ENCODE measurements at regions not wholly inside any gene's neighbourhood (a gene's known extent, or its start where the extent isn't known, plus 50 kb on each side); places are given as distances from the start of the nearest gene placed in this dataset.

DNA sequence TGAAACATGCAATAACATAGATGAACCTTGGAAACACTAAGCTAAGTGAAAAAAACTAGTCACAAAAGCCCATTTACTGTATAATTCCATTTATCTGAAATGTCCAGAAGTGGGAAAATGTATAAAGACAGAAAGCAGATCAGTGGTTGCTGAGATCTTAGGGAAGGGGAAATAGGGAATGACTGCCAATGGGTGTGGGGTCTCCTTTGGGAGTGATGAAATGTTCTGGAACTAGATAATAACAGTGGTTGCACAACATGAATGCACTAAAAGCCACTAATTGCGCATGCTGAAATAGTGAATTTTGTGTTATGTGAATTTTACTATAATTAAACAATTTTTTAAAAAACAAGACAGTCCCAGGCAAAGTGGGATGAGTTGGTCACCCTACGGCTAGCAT, 472.8 kb downstream of the CCDC171 start:
- DNase-seq: no peak

DNA sequence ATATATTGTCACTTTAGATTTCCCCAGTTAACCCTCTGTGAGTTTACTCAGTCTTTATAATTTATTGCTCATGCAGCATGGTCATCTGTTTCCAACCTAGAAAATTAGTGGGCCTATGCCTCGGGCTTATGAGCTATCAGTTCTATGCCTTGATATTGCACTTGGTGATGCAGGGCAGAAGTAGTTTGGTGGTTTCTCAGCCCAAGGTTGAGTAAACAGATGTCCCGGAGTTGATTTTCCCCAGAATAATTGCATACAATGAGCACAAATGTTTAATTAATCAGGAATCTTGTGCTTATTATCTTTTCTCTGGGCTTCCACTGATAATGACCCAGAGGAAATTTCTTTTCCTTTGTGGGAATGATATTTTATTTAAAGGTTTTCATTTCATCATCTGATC, 474.0 kb downstream of the CCDC171 start:
- no peak for DNase-seq

DNA sequence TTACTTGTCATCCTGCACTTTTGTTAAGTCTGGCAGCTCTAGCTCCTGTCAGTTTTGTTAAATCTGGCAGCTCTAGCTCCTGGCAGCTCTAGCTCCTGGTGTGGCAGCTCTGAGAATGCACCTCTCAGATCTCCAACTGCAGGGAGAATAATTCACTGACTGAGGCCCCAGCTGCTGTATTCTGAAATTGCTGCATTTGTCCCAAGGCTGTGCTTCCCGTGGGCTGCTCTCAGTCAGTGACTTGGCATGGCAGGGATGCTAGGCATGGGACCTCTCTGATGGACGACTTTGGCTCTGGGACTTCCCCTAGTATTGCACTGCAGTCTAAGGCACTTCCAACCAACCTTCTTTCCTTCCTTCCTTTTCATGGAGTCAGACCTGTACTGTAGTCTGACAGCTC, 475.7 kb downstream of the CCDC171 start:
- no peak for DNase-seq

DNA sequence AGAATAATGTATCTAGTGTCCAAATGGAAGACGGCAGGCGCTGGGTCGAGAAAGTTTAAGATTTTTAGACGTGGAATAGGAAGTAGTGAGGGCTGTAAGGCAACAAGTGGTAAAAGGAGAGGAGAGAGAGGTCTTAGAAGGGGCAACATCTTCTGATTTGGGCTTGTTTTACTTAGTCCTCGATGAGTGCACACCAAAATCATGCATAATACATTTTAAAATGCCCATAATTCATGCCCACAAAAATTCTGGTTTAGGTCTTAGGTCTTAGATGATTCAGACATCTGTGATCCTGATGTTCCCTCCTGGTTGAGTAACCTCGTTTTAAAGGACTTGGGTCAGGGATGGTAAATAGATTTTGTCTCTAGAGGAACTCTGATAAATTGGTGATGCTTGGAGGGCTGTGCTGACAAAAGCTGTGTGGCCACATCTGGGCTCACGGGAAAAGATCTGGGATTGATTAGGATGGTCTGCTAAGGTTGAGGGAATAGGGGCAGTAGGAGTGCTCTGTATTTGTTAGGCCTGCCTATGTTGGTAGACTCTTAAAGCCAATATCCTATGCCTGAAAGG, 476.3 kb downstream of the CCDC171 start:
- no peak for DNase-seq

DNA sequence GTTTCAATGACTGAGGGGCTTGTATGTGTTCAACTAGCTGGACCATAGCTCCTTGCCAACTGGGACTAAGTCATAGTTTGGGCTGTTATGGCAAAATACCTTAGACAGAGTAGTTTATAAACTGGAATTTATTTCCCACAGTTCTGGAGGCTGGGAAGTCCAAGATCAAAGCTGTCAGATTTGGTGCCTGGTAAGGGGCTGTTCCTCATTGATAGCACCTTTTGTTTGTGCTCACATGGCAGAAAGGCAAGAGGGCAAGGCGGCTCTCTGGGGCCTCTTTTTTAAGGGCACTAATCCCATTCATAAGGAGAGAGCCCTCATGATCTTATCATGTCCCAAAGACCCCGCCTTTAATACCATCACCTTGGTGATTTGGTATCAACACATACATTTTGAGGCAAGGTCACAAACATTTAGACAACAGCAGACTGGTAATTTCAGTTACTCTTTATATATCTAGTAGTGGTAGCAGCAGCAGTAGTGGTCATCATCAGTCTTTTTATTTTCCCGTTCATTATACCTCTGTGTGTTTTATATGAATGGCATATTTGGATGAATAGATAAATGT, 477.0 kb downstream of the CCDC171 start:
- no peak for DNase-seq

DNA sequence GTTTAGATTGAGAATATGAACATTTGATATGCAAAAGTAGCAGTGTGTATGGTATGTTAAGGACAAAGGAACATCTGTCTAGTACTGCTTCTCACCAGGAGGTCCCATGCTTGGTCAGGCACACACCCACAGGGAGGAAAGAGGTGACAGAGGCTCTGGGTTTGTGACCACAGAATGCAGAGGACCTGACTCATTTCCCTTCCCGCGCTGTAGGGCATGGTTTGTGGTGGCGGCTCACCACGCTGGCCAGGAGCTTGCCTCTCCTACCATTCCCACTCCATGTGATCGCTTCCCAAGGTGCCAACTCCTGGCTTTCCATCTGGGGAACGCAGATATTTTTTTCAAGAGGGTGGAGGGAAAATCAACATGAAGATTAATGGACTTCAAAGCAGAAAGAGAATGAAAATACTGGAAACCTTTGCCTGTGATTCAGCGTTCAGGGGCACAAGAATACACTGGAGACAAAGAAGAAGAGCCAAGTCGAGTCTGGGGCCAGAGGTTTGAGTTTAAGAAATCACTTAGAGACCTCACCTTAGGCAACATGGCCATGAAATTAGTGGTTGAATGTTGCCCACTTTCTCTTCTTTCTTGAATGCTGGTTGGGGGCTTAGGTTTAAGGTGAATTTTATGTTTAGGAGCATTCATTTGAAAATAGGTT, 477.8 kb downstream of the CCDC171 start:
- peak; percentile 60 for DNase-seq

DNA sequence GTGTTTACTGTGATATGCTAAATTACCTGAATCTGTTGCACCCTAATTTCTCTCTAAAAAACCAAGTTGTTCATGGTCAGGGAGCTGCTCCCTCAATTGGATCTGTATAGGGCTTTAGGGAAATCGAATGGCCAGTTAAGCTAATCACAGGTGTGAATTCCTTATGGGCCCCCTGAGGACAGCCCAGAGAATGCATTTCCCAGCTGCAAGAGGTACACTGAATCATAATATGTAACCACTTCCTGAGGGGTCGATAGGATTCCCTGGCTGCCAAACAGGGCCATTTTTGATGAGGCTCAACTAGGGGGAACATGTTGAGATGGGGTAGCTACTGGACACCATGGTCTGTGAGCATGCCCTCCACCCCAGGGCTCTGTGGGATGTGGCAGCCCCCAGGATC, 478.6 kb downstream of the CCDC171 start:
- no peak for DNase-seq

DNA sequence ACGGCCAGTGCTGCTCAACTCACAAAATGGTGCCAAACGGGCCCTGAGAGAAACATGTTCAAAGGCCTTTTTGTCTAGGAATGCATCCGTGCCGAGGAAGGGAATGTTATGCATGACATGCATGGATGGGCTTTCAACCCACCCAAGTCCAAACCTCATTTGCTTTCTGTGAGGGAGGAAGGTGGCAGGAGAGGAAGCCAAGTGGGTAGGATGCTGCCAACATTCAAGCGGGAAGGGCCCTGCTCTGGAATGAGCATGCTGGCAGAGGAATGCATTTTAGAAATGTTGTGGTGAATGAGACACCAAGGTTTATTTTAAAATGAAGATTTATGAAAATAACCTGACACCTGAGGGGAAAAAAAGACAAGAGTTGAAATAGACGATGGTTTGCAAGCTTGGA, 479.1 kb downstream of the CCDC171 start:
- DNase-seq: no peak

DNA sequence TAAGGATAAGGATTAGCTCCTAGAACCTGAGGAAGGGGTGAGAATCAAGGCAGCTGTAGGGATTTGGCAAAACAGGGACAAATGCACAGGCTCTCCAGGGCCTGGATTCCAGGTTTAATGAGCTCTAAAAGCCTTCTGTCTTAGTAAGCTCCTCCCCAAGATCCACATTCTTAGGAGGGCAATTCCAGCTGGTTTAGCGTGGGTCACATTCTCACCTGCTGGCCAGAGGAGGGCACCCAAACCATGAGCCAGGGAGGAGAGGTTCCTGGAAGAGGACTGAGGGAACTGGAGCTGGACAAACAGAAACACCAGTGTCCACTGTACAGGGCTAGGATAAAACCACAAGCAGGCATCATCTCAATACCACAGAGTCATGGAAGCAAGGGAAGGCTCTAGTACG, 480.0 kb downstream of the CCDC171 start:
- DNase-seq: no peak

DNA sequence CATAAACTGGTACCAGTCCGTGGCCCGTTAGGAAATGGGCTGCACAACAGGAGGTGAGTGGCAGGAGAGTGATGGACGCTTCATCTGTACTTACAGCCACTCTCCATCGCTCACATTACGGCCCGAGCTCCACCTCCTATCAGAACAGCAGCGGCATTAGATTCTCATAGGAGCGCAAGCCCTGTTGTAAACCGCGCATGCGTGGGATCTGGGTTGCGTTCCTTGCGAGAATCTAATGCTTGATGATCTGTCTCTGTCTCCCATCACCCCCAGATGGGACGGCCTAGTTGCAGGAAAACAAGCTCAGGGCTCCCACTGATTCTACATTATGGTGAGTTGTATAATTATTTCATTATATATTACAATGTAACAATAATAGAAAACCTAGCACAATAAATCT, 480.4 kb downstream of the CCDC171 start:
- no peak for DNase-seq

DNA sequence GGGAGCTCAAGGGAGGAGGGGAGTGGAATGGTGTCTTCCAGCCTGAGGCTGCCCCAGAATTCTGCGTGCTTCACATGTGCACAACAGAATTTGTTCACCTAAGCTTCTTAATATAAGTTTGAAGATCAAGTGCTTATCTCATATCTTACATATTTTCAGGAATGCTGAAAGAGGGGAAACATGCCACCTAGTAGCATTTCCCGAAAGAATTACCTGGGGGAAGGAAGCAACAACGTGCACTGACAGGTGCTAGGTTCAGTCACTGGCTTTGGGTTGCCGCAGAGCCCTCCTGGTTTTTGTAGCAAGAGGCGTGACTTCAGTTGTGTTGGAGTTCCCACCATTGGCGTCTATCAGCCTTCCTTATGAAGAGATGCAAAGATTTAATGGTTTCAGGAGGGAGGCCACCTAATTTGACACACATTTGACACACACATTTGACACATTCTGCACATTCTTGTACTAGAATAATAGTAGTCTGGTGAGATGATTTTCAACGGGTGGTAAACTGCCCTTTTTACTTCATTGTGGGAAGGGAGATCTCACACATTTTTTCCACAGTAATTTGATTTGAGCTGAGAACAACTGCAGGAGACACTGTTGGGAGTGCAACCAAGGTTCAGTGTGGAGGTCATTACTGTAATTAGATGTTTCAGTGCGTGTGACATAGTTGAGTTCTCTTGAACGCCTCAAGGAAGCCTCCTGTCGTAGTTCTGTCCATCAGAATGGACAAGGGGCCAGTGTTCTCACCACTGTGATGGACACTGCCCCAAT, 481.3 kb downstream of the CCDC171 start:
- DNase-seq: no peak

DNA sequence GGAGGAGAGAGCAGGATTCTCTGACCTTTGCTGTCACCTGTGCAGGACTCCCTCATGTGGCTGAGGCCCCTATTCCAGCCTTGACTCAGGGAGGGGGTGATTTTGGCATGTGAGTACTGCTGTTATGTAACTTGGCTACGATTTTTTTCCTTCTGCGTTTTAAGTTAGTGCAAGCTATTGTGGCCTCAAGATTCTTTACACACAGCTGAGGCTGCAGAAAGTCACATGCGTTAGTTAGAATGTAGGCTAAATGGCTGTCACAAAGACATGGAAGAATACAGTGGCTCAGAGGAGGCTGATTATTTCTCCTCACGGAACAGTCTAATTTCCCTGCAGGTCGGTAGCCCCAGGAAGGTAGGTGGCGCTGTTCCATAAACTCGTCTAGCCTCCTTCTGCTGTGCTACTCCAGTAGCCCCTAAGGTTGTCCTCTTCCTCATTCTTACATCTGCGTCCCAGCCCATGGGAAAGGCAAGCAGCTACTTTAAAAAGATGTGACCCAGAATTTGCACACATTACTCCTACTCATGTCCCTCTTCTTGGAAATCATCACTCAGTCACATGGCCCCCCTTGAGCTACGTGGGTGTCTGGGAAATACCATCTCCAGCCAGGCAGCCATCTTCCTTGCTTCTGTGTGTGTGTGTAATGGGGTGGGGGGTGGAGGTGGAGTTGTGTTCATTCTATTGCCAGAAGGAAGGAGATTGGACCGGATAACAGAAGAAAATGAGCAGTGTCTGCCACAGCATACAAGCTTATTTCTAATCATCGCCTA, 486.6 kb downstream of the CCDC171 start:
- DNase-seq: peak; percentile 42

DNA sequence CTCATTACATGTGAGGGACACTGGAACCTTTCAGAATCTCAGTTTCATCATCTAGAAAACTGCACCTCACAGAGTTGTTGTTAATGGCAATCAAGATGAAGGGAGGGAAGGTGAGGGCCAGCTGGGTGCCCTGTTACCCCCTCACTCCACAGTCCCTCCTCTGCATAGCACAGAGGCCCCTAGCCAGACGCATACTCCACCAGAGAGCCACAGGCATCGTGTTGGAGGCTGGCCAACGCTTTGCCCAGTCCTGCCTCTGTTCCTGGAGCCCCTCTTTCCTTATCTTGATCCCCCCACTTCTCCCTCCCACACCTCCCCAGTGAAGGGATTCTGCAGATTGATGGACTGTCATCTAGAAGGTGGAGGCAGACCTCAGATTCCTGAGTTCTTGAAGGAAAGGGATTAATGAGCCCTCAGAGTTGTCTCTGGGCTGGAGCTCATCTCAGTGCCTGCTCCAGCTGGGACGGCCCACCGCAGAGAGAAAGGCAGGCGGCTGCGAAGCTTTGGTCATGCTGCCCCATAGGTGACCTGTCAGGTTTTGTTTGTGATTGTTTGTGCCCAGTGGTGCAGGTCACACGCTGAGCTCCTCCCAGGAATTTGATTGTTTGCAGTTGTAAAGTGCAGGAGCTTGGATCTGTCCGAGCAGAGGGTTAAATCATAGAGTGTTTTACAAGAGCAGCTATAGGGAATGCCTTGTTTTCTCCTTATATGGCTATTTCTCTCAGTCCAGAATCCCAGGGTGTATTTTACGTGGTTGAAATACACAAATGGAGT, 487.3 kb downstream of the CCDC171 start:
- DNase-seq: no peak

DNA sequence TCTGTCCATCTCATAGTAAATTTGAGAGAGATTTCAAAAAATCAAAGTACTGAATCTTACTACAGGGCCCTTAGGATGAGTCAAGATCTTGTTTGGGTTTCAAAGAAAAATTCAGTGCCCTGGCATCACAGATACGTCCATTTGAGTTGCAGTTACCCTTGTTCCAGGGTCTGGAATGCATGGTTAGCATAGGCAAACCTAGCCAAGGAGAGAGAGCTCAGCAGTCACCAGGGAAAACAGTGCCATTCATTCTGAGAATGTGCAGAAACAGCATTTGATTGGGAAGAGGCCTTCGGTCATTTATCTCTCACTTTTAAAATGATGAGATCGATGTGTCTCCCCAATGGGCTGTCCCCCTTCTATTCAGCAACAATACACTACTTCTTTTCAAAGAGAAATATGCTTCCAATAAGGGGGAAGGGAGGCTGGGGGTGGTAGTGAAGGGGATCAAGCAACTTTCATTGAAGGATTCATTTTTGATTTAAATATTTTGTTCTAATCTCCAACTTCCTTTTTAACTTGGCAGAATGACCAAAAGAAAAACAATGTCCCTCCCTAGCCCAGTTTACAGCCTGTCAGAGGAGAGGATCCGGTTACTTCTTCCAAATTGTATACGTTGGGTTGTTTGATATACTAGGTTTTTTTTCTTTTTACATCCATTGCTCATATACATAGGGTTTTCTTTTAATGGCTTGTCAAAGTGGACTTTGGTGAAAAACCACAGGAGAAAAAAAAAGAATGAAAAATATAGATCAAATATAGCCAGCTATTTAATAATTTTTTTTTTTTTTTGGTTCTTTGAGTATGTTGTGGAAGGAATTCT, 491.1 kb downstream of the CCDC171 start:
- no peak for DNase-seq

DNA sequence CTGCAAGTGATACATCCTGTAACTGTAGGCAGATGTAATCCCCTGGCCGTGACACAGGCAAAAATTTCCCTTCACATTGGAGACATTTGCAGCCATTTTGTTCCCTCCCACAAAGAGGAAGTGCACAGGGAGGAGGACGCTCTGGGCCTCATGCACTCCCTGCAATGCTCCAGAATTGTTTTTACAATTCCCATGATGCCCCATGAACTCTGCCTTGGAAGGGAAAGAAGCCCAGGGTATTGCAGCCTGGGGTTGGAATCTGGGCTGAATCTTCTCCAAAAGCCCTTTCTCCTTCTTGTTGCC, 491.7 kb downstream of the CCDC171 start:
- DNase-seq: no peak

DNA sequence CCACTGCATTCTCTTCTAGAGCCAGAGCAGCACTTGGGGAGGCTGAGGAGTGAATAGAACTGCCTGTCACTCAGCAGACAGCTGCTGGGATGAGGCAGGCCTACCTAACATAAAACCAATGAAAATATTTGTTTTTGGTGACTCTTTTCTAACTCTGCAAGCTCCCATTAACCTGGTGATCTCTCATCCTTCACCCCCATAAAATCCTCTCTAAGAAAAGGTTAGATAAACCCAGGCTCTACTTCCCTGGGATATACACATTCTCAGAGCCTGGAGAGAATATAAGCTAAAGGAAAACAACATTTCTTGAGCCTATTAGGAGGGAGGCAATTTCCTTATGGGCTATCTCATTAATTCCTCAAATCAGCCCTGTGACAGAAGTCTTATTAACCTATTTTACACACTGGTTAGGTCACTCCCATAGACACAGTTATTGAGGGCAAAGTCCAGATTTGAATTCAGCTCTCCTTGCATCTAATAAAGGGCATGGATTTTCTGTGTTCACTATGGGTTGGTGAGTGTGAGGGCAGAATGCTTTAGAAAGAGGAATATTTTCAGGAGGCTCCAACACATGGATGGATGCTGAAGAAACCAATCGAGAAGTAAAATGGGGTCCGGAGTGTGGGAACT, 492.9 kb downstream of the CCDC171 start:
- no peak for DNase-seq

DNA sequence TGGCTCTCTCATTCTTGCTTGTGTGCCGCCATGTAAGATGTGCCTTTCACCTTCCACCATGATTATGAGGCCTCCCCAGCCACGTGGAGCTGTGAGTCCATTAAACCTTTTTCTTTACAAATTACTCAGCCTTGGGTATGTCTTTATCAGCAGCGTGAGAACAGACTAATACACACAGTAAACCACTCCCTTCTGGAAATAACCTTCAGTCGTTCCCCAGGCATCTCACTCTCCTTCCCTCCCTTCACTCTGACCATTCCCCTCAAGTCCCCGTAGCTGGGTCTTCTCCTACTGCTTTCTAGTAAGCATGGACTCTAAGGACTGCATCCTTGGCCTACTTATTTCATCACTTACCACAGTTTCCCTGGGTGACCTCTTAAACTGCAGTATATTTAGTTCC, 493.9 kb downstream of the CCDC171 start:
- no peak for DNase-seq

DNA sequence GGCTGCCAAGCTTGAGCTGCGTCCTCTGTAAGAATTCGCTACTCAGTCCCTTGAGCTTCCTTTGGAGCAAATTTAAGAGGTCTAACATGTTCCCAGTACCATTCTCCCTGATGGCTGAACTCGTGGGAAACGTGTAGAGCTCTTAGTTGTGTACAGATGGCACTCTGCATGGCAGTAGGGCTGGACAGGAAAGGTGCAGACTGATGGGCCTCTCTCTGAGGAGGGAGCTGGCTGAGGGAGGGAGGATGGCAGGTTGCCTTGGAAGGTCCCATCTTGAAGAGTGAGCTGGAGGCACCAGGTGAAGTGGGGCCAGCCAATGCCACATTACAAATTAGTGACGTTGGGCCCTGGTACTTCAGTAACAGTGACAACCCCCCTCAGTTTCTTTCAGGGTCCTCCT, 495.3 kb downstream of the CCDC171 start:
- no peak for DNase-seq

DNA sequence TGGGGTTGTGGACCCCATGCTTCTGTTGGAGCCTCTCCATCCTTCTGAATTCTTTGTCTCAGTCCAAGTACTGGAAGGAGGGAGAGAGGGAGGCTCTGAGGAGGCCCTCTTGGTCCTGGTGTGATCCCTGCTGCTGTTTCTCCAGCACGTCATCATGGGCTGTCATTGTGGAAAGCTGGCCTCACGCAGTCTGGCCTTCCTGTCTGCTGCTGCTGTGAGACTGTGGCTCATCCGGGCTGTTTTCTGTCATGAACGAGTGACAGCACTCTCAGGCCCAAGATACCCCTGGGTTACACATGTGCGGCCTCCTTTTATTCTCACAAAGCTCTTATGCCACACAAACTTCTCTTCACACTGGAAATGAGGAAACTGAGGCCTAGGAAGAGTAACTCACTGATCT, 499.3 kb downstream of the CCDC171 start:
- DNase-seq: no peak

DNA sequence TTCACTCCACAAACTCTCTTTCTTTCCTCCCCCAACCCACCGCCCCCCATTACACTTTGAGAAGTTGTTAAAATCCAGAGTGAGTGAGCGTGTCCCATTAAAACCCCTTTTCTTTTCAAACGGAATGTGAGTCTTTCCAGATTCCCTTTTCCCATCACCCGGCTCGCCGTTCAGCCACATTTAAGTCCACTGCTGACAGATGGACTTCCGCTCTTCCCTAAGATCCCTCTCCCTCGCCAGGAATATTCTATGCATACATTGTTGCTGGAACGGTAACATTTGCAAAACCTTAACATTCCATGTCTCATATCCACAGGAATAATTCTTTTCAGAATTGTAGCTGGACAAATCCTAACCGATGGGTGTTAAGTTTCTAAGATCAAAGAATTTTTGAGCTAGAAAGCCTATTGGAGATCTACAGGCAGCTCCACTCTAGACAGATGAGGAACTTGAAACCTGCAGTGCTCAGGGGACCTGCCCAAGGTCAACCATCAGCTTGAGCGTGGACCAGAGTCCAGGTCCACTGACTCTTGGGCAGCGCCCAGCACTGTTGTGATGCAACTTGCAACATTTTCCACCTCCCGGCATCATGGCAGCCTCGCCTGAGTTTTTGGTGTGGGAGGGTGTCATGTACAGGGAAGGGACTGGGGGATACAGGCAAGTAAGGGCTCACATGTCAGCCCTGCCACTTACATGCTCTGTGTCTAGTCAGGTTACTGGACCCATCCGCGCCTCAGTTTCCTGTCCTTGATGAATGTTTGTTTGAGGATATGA, 500.1 kb downstream of the CCDC171 start:
- DNase-seq: no peak

DNA sequence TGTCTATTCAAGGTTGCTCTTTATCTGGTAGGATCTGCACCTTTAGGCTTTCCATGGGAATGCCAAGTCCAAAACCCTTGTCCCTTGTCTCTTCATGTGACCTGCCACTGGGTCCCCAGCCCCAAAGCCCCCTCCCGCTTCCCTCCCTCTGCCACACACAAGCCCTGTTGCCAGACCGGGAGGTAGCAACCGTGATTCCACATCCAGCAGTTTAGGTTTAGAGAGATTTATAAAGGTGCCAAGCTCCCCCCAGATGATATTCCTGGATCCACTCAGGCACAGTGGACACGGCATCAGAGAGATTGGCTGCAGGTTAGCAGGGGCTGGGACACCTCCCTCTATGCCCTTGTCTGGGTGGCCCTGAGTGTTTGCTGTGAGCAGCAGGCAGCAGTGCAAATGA, 504.7 kb downstream of the CCDC171 start:
- DNase-seq: no peak

Data from hematopoietic multipotent progenitor cell treated with erythropoietin and hydrocortisone succinate and interleukin-3 and kit ligand, for 6 days (in vitro differentiated cells).